ENCODE measurements at regions not wholly inside any gene's neighbourhood (a gene's known extent, or its start where the extent isn't known, plus 50 kb on each side); places are given as distances from the start of the nearest gene placed in this dataset.
A peak's percentile ranks its signal among the peaks of the same experiment; 100 is the strongest.

GRCh38 chr12:40598073-40598472, 94.2 kb upstream of the CNTN1 start:
- no peaks in the 10 kb centered on the region for H3K9me2 ChIP-seq
- CTCF ChIA-PET: no interaction called here
- no peaks in the 10 kb centered on the region for H3K27me3 ChIP-seq (ENCODE audit: insufficient read depth)
- H3K36me3 ChIP-seq (replicated peaks in 1 of 2; ENCODE audit: control insufficient read depth in 1 of 2, insufficient read depth in 2 of 2, low read length in 1 of 2): no peaks in the 10 kb centered on the region
- no peak for DNase-seq
- H3K9ac ChIP-seq: no peak overlapping the region
- POLR2A ChIA-PET: no interaction called here
- H3K4me1 ChIP-seq (ENCODE audit: control insufficient read depth in 1 of 2, insufficient read depth in 2 of 2, low read depth in 1 of 2, low read length in 1 of 2): no peaks in the 10 kb centered on the region; a peak in 1 of 4 replicates
- H3K79me2 ChIP-seq (ENCODE audit: insufficient read depth): no peaks in the 10 kb centered on the region
- H3K9me3 ChIP-seq: no peaks in the 10 kb centered on the region
- H3F3A ChIP-seq (replicated peaks; ENCODE audit: insufficient read depth): no peaks in the 10 kb centered on the region
- TF ChIP-seq EP300 (IDR thresholded peaks at IDR 0.05; ENCODE audit: borderline replicate concordance in 1 of 2, low read depth in 1 of 2, low read length in 1 of 2) (no peak), NFIC (IDR thresholded peaks at IDR 0.05; ENCODE audit: borderline replicate concordance) (no peak)
- H3K4me3 ChIP-seq (ENCODE audit: low read depth in 2 of 2, low read length in 1 of 2): no peak overlapping the region
- 41% methylated on average over 2 of the region's 2 CpGs for WGBS (ENCODE audit: low lambda C conversion rate)
- H4K20me1 ChIP-seq (ENCODE audit: insufficient read depth): no peaks in the 10 kb centered on the region
- H3K4me2 ChIP-seq: no peak overlapping the region
- no peak overlapping the region for H2AFZ ChIP-seq (ENCODE audit: low read depth)
- H3K27ac ChIP-seq (ENCODE audit: low read depth in 2 of 2, low read length in 1 of 2): no peak overlapping the region

GRCh38 chr12:40602562-40602961, 89.7 kb upstream of the CNTN1 start:
- Histone ChIP-seq H3K9me3 (no peaks in the 10 kb centered on the region), H3K36me3 (replicated peaks in 1 of 2; ENCODE audit: control insufficient read depth in 1 of 2, insufficient read depth in 2 of 2, low read length in 1 of 2) (no peaks in the 10 kb centered on the region), H3F3A (replicated peaks; ENCODE audit: insufficient read depth) (no peaks in the 10 kb centered on the region), H3K9me2 (no peaks in the 10 kb centered on the region), H2AFZ (ENCODE audit: low read depth) (no peak overlapping the region), H3K4me3 (ENCODE audit: low read depth in 2 of 2, low read length in 1 of 2) (no peak overlapping the region), H3K79me2 (ENCODE audit: insufficient read depth) (no peaks in the 10 kb centered on the region), H3K4me2 (no peak overlapping the region), H3K4me1 (ENCODE audit: control insufficient read depth in 1 of 2, insufficient read depth in 2 of 2, low read depth in 1 of 2, low read length in 1 of 2) (no peaks in the 10 kb centered on the region; a peak in 1 of 4 replicates), H4K20me1 (ENCODE audit: insufficient read depth) (no peaks in the 10 kb centered on the region), H3K27me3 (ENCODE audit: insufficient read depth) (no peaks in the 10 kb centered on the region), H3K27ac (ENCODE audit: low read depth in 2 of 2, low read length in 1 of 2) (no peak overlapping the region), H3K9ac (no peak overlapping the region)
- WGBS (ENCODE audit: low lambda C conversion rate): 15% methylated on average over 3 of the region's 3 CpGs
- CTCF ChIA-PET: interaction anchor here (0.8 to 1.6 kb wide), 2 partner anchors 13 to 1881 kb away, joined by 3 read pairs; no protein-coding TSS in a partner anchor
- DNase-seq: no peak
- POLR2A ChIA-PET: no interaction called here
- TF ChIP-seq GATA2 (CRISPR knock-in tag; IDR thresholded peaks at IDR 0.05) (peak; percentile 60; the same call in 1 of the 2 replicates), EP300 (IDR thresholded peaks at IDR 0.05; ENCODE audit: borderline replicate concordance in 1 of 2, low read depth in 1 of 2, low read length in 1 of 2) (peak in 1 of 2 experiments; percentile 15; a peak in 1 of 4 replicates), JUND (IDR thresholded peaks at IDR 0.05) (no peak)

DNA sequence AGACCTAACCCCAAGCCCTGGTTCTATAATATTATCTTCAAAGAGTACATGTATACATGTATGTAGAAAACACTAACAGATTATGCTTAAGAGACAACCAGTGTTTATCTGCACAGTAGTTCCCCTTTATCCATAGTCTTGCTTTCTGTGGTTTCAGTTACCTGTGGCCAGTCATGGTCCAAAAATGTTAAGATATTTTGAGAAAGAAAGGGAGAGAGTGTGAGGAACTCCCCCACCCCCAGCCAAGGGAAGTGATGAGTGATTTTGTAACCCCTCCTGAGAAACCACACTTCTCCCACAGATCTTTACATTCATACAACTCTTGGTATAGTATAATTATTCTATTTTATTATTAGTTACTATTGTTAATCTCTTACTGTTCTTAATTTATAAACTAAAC, 77.3 kb upstream of the CNTN1 start:
- no peak overlapping the region for H3K27ac ChIP-seq (ENCODE audit: low read depth in 2 of 2, low read length in 1 of 2)
- H3K9me2 ChIP-seq: no peaks in the 10 kb centered on the region
- no peaks in the 10 kb centered on the region for H3K36me3 ChIP-seq (replicated peaks in 1 of 2; ENCODE audit: control insufficient read depth in 1 of 2, insufficient read depth in 2 of 2, low read length in 1 of 2)
- no peak for TF ChIP-seq EP300 (IDR thresholded peaks at IDR 0.05; ENCODE audit: borderline replicate concordance in 1 of 2, low read depth in 1 of 2, low read length in 1 of 2)
- no peak for TF ChIP-seq CHD2 (IDR thresholded peaks at IDR 0.05; ENCODE audit: low read length, partially characterized antibody)
- no peak for TF ChIP-seq CTCF (IDR thresholded peaks at IDR 0.05)
- no peak for TF ChIP-seq NRF1 (IDR thresholded peaks at IDR 0.05; ENCODE audit: low read depth, low read length)
- no peak for TF ChIP-seq TAF1 (IDR thresholded peaks at IDR 0.05; ENCODE audit: borderline replicate concordance, low read depth, low read length)
- no peak for TF ChIP-seq SIN3A (IDR thresholded peaks at IDR 0.05; ENCODE audit: borderline replicate concordance, low read depth, low read length)
- no peak for TF ChIP-seq YY1 (IDR thresholded peaks at IDR 0.05; ENCODE audit: low read depth)
- TF ChIP-seq ZBTB33 (IDR thresholded peaks at IDR 0.05; ENCODE audit: borderline replicate concordance, low read depth): no peak
- TF ChIP-seq GATA2 (CRISPR knock-in tag; IDR thresholded peaks at IDR 0.05): no peak
- TF ChIP-seq POLR2AphosphoS5 (IDR thresholded peaks at IDR 0.05; ENCODE audit: low read depth, low read length): no peak
- TF ChIP-seq MEF2A (IDR thresholded peaks at IDR 0.05; ENCODE audit: borderline replicate concordance, low read depth): no peak
- TF ChIP-seq NFIC (IDR thresholded peaks at IDR 0.05; ENCODE audit: borderline replicate concordance): no peak
- TF ChIP-seq, protein P1, sequence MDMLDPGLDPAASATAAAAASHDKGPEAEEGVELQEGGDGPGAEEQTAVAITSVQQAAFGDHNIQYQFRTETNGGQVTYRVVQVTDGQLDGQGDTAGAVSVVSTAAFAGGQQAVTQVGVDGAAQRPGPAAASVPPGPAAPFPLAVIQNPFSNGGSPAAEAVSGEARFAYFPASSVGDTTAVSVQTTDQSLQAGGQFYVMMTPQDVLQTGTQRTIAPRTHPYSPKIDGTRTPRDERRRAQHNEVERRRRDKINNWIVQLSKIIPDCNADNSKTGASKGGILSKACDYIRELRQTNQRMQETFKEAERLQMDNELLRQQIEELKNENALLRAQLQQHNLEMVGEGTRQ (IDR thresholded peaks at IDR 0.05; ENCODE audit: borderline replicate concordance, low read depth, low read length): no peak
- no peaks in the 10 kb centered on the region for H3K9me3 ChIP-seq
- no peak overlapping the region for H3K9ac ChIP-seq
- CTCF ChIA-PET: no interaction called here
- POLR2A ChIA-PET: no interaction called here
- DNase-seq: no peak
- H2AFZ ChIP-seq (ENCODE audit: low read depth): no peak overlapping the region
- H3K4me1 ChIP-seq (ENCODE audit: control insufficient read depth in 1 of 2, insufficient read depth in 2 of 2, low read depth in 1 of 2, low read length in 1 of 2): no peaks in the 10 kb centered on the region; a peak in 1 of 4 replicates
- no peaks in the 10 kb centered on the region for H4K20me1 ChIP-seq (ENCODE audit: insufficient read depth)
- no peak overlapping the region for H3K4me2 ChIP-seq
- H3F3A ChIP-seq (replicated peaks; ENCODE audit: insufficient read depth): no peaks in the 10 kb centered on the region
- no peak overlapping the region for H3K4me3 ChIP-seq (ENCODE audit: low read depth in 2 of 2, low read length in 1 of 2)
- no peaks in the 10 kb centered on the region for H3K27me3 ChIP-seq (ENCODE audit: insufficient read depth)
- no peaks in the 10 kb centered on the region for H3K79me2 ChIP-seq (ENCODE audit: insufficient read depth)
